Esophagus muscularis mucosa (tissue), 4 donors: ENCODE measurements at regions not wholly inside any gene's neighbourhood (a gene's known extent, or its start where the extent isn't known, plus 50 kb on each side); places are given as distances from the start of the nearest gene placed in this dataset.

Experiments used
- DNase-seq: peaks from one replicate; pipeline ENCODE4 v3.0.0-alpha.2; 2017; ENCODE audit errors: extremely low spot score
- H3K27ac ChIP-seq, 4 donors: fragments of 200-600 bp; sonication (generic); replicated peaks in 1 of 4; 1 replicate in 3 of 4; 2 replicates in 1 of 4; pipeline ENCODE4 v1.5.1; 2016 to 2019; ENCODE audit warnings: mild to moderate bottlenecking in 1 of 4
- H3K27me3 ChIP-seq, 4 donors: fragments of 200-600 bp; sonication (generic); one replicate each; pipeline versions ENCODE4 v1.5.1 to v1.6.0; 2016 to 2019
- H3K36me3 ChIP-seq, 4 donors: fragments of 200-600 bp; sonication (generic); one replicate each; pipeline ENCODE4 v1.5.1; 2016 to 2019
- H3K4me1 ChIP-seq, 4 donors: fragments of 200-600 bp; sonication (generic); one replicate each; pipeline ENCODE4 v1.5.1; 2016 to 2019
- H3K4me3 ChIP-seq, 4 donors: fragments of 200-600 bp; sonication (generic); 1 replicate in 2 of 4; 2 replicates in 2 of 4; pipeline ENCODE4 v1.5.1; 2016 to 2019; ENCODE audit warnings: mild to moderate bottlenecking in 4 of 4, moderate library complexity in 1 of 4
- H3K9me3 ChIP-seq, 4 donors: fragments of 200-600 bp; sonication (generic); 1 replicate in 3 of 4; 2 replicates in 1 of 4; pipeline ENCODE4 v1.5.1; 2016 to 2019
- CTCF ChIP-seq, 3 experiments: fragments of 200-600 bp in 2 of 3; fragments of 450-650 bp in 1 of 3; sonication (generic) in 2 of 3; IDR thresholded peaks; one replicate each; pipeline ENCODE4 v1.5.1; 2017 to 2019; ENCODE audit warnings: antibody characterized with exemption in 3 of 3, mild to moderate bottlenecking in 2 of 3, moderate library complexity in 1 of 3
- EP300 ChIP-seq: sonication (generic); formaldehyde crosslinking; IDR thresholded peaks from one replicate; pipeline ENCODE4 v1.6.1; 2017; ENCODE audit warnings: antibody characterized with exemption
- POLR2A ChIP-seq: fragments of 450-650 bp; IDR thresholded peaks from one replicate; pipeline ENCODE4 v1.6.1; 2017; ENCODE audit warnings: antibody characterized with exemption, moderate library complexity, mild to moderate bottlenecking, low read depth
- POLR2AphosphoS5 ChIP-seq, 2 donors: sonication (generic); formaldehyde crosslinking; IDR thresholded peaks; one replicate each; pipeline ENCODE4 v1.6.1; 2017; ENCODE audit warnings: antibody characterized with exemption in 2 of 2
- WGBS: methylation state at CpG from one replicate; pipeline ENCODE4 v1.1.5; 2018; 5-methylcytosine and 5-hydroxymethylcytosine counted together
- intact Hi-C: fragments of 100-400 bp; cut with DNase I; formaldehyde crosslinking; loops from one replicate; pipeline ENCODE4 v1.15.1; 2023

- no peak overlapping the region for H3K27ac ChIP-seq
- H3K9me3 ChIP-seq, result no peaks in the 10 kb centered on the region
- intact Hi-C loops, result no loop called here
- H3K27me3 ChIP-seq, result peaks cover 0 to 7% (median 0%) of the 10 kb centered on the region in 4 donors
- no peaks in the 10 kb centered on the region for H3K36me3 ChIP-seq
- WGBS, result 76% methylated on average over 7 of the region's 7 CpGs
- DNase-seq, result no peak
- H3K4me1 ChIP-seq, result no peaks in the 10 kb centered on the region
- no peak for TF ChIP-seq CTCF (IDR thresholded peaks at IDR 0.05)
- TF ChIP-seq POLR2AphosphoS5 (IDR thresholded peaks at IDR 0.05), result no peak
- no peak for TF ChIP-seq POLR2A
- TF ChIP-seq EP300, result no peak
- no peak overlapping the region for H3K4me3 ChIP-seq
Measured at GRCh38 chr20:60316476-60317158, 358.4 kb downstream of the CDH26 start.

DNA sequence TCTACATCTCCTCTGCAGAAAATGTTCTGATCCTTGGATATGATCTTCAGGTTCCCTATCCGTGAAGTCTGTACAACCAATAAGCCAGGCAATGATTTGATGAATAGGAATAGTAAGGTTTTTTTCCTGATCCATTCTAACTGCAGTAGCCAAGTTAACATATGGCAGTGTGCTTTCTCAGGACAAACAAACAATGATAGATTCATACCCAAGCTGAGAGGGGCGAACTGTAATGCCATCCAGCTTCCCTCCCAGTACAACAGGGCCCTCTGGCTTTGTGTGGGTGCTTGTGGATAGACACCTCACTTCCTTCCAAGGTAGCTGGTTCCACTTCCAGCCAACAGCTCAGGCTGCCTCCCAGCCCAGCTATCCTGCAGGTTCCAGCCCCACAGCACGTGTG is 359.2 kb downstream of the CDH26 start:
- Histone ChIP-seq H3K27ac (no peak overlapping the region), H3K36me3 (no peaks in the 10 kb centered on the region), H3K4me3 (no peak overlapping the region), H3K4me1 (no peaks in the 10 kb centered on the region), H3K9me3 (no peaks in the 10 kb centered on the region), H3K27me3 (peaks cover 0 to 10% (median 0%) of the 10 kb centered on the region in 4 donors)
- intact Hi-C loops, result no loop called here
- TF ChIP-seq CTCF (IDR thresholded peaks at IDR 0.05) (no peak), EP300 (no peak)
- no peak for DNase-seq
- WGBS, result 72% methylated on average over 3 of the region's 3 CpGs

DNA sequence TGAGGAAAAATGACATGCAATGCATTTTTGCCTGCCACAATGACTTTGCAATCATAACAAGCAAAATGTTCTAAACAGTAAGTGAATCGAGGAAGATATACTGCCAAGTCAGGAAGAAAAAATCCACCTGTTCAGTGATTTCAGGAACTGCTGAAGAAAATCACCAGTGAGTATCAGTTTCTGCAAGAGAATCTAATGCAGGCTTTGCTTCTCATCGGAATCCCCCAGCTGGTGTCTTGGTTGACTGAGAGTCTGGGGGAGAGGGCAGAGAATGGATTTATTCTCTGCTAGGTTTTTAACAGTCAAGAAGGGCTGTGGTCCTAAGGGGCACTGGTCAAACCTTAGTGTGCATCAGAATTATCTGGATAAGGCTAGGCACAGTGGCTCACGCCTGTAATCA is 363.4 kb downstream of the CDH26 start:
- H3K36me3 ChIP-seq, result no peaks in the 10 kb centered on the region
- intact Hi-C loops, result no loop called here
- no peaks in the 10 kb centered on the region for H3K9me3 ChIP-seq
- no peak overlapping the region for H3K4me3 ChIP-seq
- no peaks in the 10 kb centered on the region for H3K4me1 ChIP-seq
- no peak for TF ChIP-seq POLR2AphosphoS5 (IDR thresholded peaks at IDR 0.05)
- no peak for TF ChIP-seq EP300
- no peak for TF ChIP-seq POLR2A
- no peak for TF ChIP-seq CTCF (IDR thresholded peaks at IDR 0.05)
- 47% methylated on average over 3 of the region's 3 CpGs for WGBS
- H3K27ac ChIP-seq, result no peak overlapping the region
- H3K27me3 ChIP-seq, result peaks cover 0 to 10% (median 0%) of the 10 kb centered on the region in 4 donors
- DNase-seq, result no peak

GRCh38 chr20:60326821-60327220 is 368.6 kb downstream of the CDH26 start:
- Histone ChIP-seq H3K4me1 (no peaks in the 10 kb centered on the region), H3K27me3 (peaks cover 0 to 1% (median 0%) of the 10 kb centered on the region in 4 donors), H3K9me3 (no peaks in the 10 kb centered on the region), H3K27ac (no peak overlapping the region), H3K4me3 (no peak overlapping the region), H3K36me3 (no peaks in the 10 kb centered on the region)
- intact Hi-C loops, result no loop called here
- WGBS, result 91% methylated on average over 5 of the region's 5 CpGs
- no peak for TF ChIP-seq POLR2AphosphoS5 (IDR thresholded peaks at IDR 0.05)
- no peak for TF ChIP-seq CTCF (IDR thresholded peaks at IDR 0.05)
- no peak for TF ChIP-seq POLR2A
- TF ChIP-seq EP300, result no peak
- DNase-seq, result no peak
